ENCODE measurements at regions not wholly inside any gene's neighbourhood (a gene's known extent, or its start where the extent isn't known, plus 50 kb on each side); places are given as distances from the start of the nearest gene placed in this dataset.

DNA sequence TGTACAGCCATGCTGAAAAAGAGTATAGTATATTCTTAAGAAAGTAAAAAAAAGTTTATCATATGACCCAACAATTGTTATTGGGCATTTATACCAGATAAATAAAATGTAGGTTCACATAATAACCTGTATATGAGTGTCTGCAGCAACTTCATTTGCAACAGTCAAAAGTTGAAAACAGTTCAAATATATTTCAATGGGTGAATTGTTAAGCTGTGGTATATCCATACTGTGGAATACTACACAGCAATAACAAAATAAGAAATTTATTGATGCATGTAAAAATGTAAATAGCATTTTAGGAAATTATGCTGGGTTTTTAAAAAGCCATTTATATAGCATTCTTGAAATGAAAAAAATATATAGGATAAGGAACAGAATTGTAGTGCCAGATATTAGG is 1420.1 kb upstream of the ACO1 start:
- ATAC-seq (no peak), DNase-seq (no peak)
- Histone ChIP-seq H3K27me3 (ENCODE audit: control insufficient read depth in 2 of 2, insufficient read depth in 2 of 2, low read length in 2 of 2) (no peaks in the 10 kb centered on the region), H3K9me3 (ENCODE audit: control insufficient read depth in 2 of 3, low read length in 3 of 3) (no peaks in the 10 kb centered on the region), H3K4me3 (ENCODE audit: low read length) (no peak overlapping the region), H3K4me1 (ENCODE audit: control insufficient read depth in 2 of 2, insufficient read depth in 2 of 2, low read length in 2 of 2) (no peaks in the 10 kb centered on the region), H3K27ac (ENCODE audit: low read depth, low read length) (no peak overlapping the region), H3K36me3 (ENCODE audit: control insufficient read depth in 2 of 3, insufficient read depth in 3 of 3, low read length in 3 of 3) (no peaks in the 10 kb centered on the region)
- CTCF ChIA-PET, result no interaction called here
- Mint-ChIP-seq H3K27ac (no peak overlapping the region), H3K27me3 (peaks cover 0 to 13% (median 5%) of the 10 kb centered on the region in 5 donors), H3K4me3 (no peak overlapping the region), H3K36me3 (peaks cover 0 to 3% (median 0%) of the 10 kb centered on the region in 5 donors), H3K4me1 (no peaks in the 10 kb centered on the region), H3K9me3 (peaks cover 0 to 15% (median 0%) of the 10 kb centered on the region in 11 donors)
- intact Hi-C loops (cut with micrococcal nuclease), result no loop called here
- POLR2A ChIA-PET, result no interaction called here

GRCh38 chr9:30967476-30967875 is 1417.0 kb upstream of the ACO1 start:
- Mint-ChIP-seq H3K27ac (no peak overlapping the region), H3K9me3 (peaks cover 0 to 15% (median 0%) of the 10 kb centered on the region in 11 donors), H3K4me1 (no peaks in the 10 kb centered on the region), H3K36me3 (peaks cover 0 to 3% (median 0%) of the 10 kb centered on the region in 5 donors), H3K27me3 (peaks cover 0 to 13% (median 5%) of the 10 kb centered on the region in 5 donors), H3K4me3 (no peak overlapping the region)
- H3K9me3 ChIP-seq (ENCODE audit: control insufficient read depth in 2 of 3, low read length in 3 of 3), result no peaks in the 10 kb centered on the region
- H3K4me3 ChIP-seq (ENCODE audit: low read length), result no peak overlapping the region
- ChIA-PET POLR2A (no interaction called here), CTCF (no interaction called here)
- no peak overlapping the region for H3K27ac ChIP-seq (ENCODE audit: low read depth, low read length)
- H3K4me1 ChIP-seq (ENCODE audit: control insufficient read depth in 2 of 2, insufficient read depth in 2 of 2, low read length in 2 of 2), result no peaks in the 10 kb centered on the region
- no peaks in the 10 kb centered on the region for H3K27me3 ChIP-seq (ENCODE audit: control insufficient read depth in 2 of 2, insufficient read depth in 2 of 2, low read length in 2 of 2)
- H3K36me3 ChIP-seq (ENCODE audit: control insufficient read depth in 2 of 3, insufficient read depth in 3 of 3, low read length in 3 of 3), result no peaks in the 10 kb centered on the region
- ATAC-seq (no peak), DNase-seq (no peak)
- intact Hi-C loops (cut with micrococcal nuclease), result no loop called here

DNA sequence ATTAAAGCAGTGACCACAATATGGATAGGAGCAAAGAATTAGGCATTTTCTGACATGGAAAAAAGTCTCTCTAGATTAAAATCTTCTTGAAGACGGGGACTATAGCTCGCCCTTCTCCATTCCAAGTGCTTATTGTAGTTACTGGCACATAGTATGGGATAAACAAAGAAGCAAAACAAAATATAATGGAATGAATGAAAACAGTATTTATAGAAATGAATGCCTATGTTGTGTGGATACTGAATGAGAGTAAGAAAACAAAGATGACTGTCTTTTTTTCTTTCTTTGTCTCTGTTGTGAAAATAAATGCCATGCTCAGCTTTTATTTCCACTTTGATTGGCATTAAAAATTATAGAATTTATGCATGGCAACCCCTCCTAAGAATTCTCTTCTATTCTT is 1414.3 kb upstream of the ACO1 start:
- no peaks in the 10 kb centered on the region for H3K9me3 Mint-ChIP-seq
- no peaks in the 10 kb centered on the region for H3K27me3 ChIP-seq (ENCODE audit: control insufficient read depth in 2 of 2, insufficient read depth in 2 of 2, low read length in 2 of 2)
- H3K36me3 Mint-ChIP-seq, result no peaks in the 10 kb centered on the region

GRCh38 chr9:30970812-30971211 is 1413.6 kb upstream of the ACO1 start:
- no peak for DNase-seq
- Histone ChIP-seq H3K4me1 (ENCODE audit: control insufficient read depth in 2 of 2, insufficient read depth in 2 of 2, low read length in 2 of 2) (no peaks in the 10 kb centered on the region), H3K9me3 (ENCODE audit: control insufficient read depth in 2 of 3, low read length in 3 of 3) (no peaks in the 10 kb centered on the region), H3K36me3 (ENCODE audit: control insufficient read depth in 2 of 3, insufficient read depth in 3 of 3, low read length in 3 of 3) (no peaks in the 10 kb centered on the region), H3K4me3 (ENCODE audit: low read length) (no peak overlapping the region), H3K27ac (ENCODE audit: low read depth, low read length) (no peak overlapping the region), H3K27me3 (ENCODE audit: control insufficient read depth in 2 of 2, insufficient read depth in 2 of 2, low read length in 2 of 2) (no peaks in the 10 kb centered on the region)
- ChIA-PET POLR2A (no interaction called here), CTCF (no interaction called here)
- Mint-ChIP-seq H3K4me3 (no peak overlapping the region), H3K36me3 (no peaks in the 10 kb centered on the region), H3K4me1 (no peaks in the 10 kb centered on the region), H3K27ac (no peak overlapping the region), H3K9me3 (no peaks in the 10 kb centered on the region), H3K27me3 (peaks cover 0 to 22% (median 8%) of the 10 kb centered on the region in 5 donors)
- intact Hi-C loops (cut with micrococcal nuclease), result no loop called here
- ATAC-seq, result no peak

More for the DNA sequence above, 1414.3 kb upstream of the ACO1 start:
- H3K27ac ChIP-seq (ENCODE audit: low read depth, low read length), result no peak overlapping the region
- DNase-seq (no peak), ATAC-seq (no peak)
- no peaks in the 10 kb centered on the region for H3K9me3 ChIP-seq (ENCODE audit: control insufficient read depth in 2 of 3, low read length in 3 of 3)
- no peaks in the 10 kb centered on the region for H3K4me1 ChIP-seq (ENCODE audit: control insufficient read depth in 2 of 2, insufficient read depth in 2 of 2, low read length in 2 of 2)
- Mint-ChIP-seq H3K4me1 (no peaks in the 10 kb centered on the region), H3K4me3 (no peak overlapping the region), H3K27me3 (peaks cover 0 to 22% (median 5%) of the 10 kb centered on the region in 5 donors), H3K27ac (no peak overlapping the region)
- intact Hi-C loops (cut with micrococcal nuclease), result no loop called here
- POLR2A ChIA-PET, result no interaction called here
- H3K36me3 ChIP-seq (ENCODE audit: control insufficient read depth in 2 of 3, insufficient read depth in 3 of 3, low read length in 3 of 3), result no peaks in the 10 kb centered on the region
- CTCF ChIA-PET, result no interaction called here
- H3K4me3 ChIP-seq (ENCODE audit: low read length), result no peak overlapping the region

DNA sequence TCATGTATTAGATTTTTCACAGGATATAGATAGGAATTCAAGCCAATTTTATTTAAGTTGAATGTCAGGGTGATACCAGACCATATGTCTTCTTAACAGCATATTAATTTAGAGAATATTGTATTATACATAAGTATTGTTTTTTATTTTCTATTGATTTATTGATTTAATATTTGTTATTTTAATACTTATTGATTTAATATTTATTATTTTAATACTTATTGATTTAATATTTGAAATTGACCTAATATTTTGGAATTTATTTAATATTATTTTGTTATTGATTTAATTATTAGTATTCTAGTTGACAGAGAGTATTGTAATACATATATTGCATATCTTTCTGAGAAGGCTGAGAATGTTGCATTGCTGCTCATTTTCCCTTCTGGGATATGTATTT is 1411.8 kb upstream of the ACO1 start:
- DNase-seq (no peak), ATAC-seq (no peak)
- Mint-ChIP-seq H3K36me3 (no peaks in the 10 kb centered on the region), H3K27me3 (peaks cover 0 to 17% (median 5%) of the 10 kb centered on the region in 5 donors), H3K27ac (no peak overlapping the region), H3K4me1 (no peaks in the 10 kb centered on the region), H3K9me3 (peaks cover 0 to 2% (median 0%) of the 10 kb centered on the region in 11 donors), H3K4me3 (no peak overlapping the region)
- Histone ChIP-seq H3K27me3 (ENCODE audit: control insufficient read depth in 2 of 2, insufficient read depth in 2 of 2, low read length in 2 of 2) (no peaks in the 10 kb centered on the region), H3K36me3 (ENCODE audit: control insufficient read depth in 2 of 3, insufficient read depth in 3 of 3, low read length in 3 of 3) (no peaks in the 10 kb centered on the region), H3K27ac (ENCODE audit: low read depth, low read length) (no peak overlapping the region), H3K9me3 (ENCODE audit: control insufficient read depth in 2 of 3, low read length in 3 of 3) (no peaks in the 10 kb centered on the region), H3K4me3 (ENCODE audit: low read length) (no peak overlapping the region), H3K4me1 (ENCODE audit: control insufficient read depth in 2 of 2, insufficient read depth in 2 of 2, low read length in 2 of 2) (no peaks in the 10 kb centered on the region)
- intact Hi-C loops (cut with micrococcal nuclease), result no loop called here
- POLR2A ChIA-PET, result no interaction called here
- CTCF ChIA-PET, result no interaction called here

GRCh38 chr9:30977965-30978364 is 1406.5 kb upstream of the ACO1 start:
- no peak overlapping the region for H3K4me3 Mint-ChIP-seq
- no peaks in the 10 kb centered on the region for H3K36me3 ChIP-seq (ENCODE audit: control insufficient read depth in 2 of 3, insufficient read depth in 3 of 3, low read length in 3 of 3)
- no peak overlapping the region for H3K27ac Mint-ChIP-seq
- DNase-seq (no peak), ATAC-seq (no peak)
- intact Hi-C loops (cut with micrococcal nuclease), result no loop called here
- no peak overlapping the region for H3K4me3 ChIP-seq (ENCODE audit: low read length)
- H3K9me3 ChIP-seq (ENCODE audit: control insufficient read depth in 2 of 3, low read length in 3 of 3), result no peaks in the 10 kb centered on the region
- no peaks in the 10 kb centered on the region for H3K4me1 Mint-ChIP-seq
- ChIA-PET CTCF (no interaction called here), POLR2A (no interaction called here)
- H3K27ac ChIP-seq (ENCODE audit: low read depth, low read length), result no peak overlapping the region
- no peaks in the 10 kb centered on the region for H3K27me3 ChIP-seq (ENCODE audit: control insufficient read depth in 2 of 2, insufficient read depth in 2 of 2, low read length in 2 of 2)
- H3K9me3 Mint-ChIP-seq, result peaks cover 0 to 8% (median 4%) of the 10 kb centered on the region in 11 donors
- peaks cover 0 to 19% (median 13%) of the 10 kb centered on the region in 5 donors for H3K27me3 Mint-ChIP-seq
- H3K36me3 Mint-ChIP-seq, result no peaks in the 10 kb centered on the region
- no peaks in the 10 kb centered on the region for H3K4me1 ChIP-seq (ENCODE audit: control insufficient read depth in 2 of 2, insufficient read depth in 2 of 2, low read length in 2 of 2)

DNA sequence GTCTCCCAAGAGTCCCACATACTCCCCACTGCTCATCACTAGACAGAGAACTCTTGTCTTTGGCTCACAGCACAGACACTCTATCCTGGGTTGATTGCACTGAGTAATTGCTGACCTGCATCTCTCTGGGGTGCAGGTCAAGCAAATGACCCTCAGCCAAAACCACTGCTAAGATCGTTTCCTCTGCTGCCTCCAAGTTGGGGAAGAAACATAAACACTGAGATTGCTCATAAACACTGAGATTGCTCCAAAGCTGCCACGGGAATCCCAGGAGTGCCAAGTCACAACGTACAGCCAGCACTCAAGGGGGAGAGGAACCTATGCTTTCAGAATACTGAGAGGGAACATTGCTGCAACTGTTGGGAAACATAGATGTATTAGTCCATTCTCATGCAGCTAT is 1402.1 kb upstream of the ACO1 start:
- intact Hi-C loops (cut with micrococcal nuclease), result no loop called here
- H3K4me3 Mint-ChIP-seq, result no peak overlapping the region
- H3K36me3 ChIP-seq (ENCODE audit: control insufficient read depth in 2 of 3, insufficient read depth in 3 of 3, low read length in 3 of 3), result no peaks in the 10 kb centered on the region
- H3K9me3 ChIP-seq (ENCODE audit: control insufficient read depth in 2 of 3, low read length in 3 of 3), result no peaks in the 10 kb centered on the region
- H3K4me3 ChIP-seq (ENCODE audit: low read length), result no peak overlapping the region
- no peak overlapping the region for H3K27ac ChIP-seq (ENCODE audit: low read depth, low read length)
- DNase-seq (no peak), ATAC-seq (no peak)
- H3K27me3 ChIP-seq (ENCODE audit: control insufficient read depth in 2 of 2, insufficient read depth in 2 of 2, low read length in 2 of 2), result no peaks in the 10 kb centered on the region
- ChIA-PET POLR2A (no interaction called here), CTCF (no interaction called here)
- H3K4me1 ChIP-seq (ENCODE audit: control insufficient read depth in 2 of 2, insufficient read depth in 2 of 2, low read length in 2 of 2), result no peaks in the 10 kb centered on the region
- H3K36me3 Mint-ChIP-seq, result no peaks in the 10 kb centered on the region
- no peaks in the 10 kb centered on the region for H3K4me1 Mint-ChIP-seq
- peaks cover 0 to 13% (median 8%) of the 10 kb centered on the region in 5 donors for H3K27me3 Mint-ChIP-seq
- no peak overlapping the region for H3K27ac Mint-ChIP-seq
- H3K9me3 Mint-ChIP-seq, result peaks cover 0 to 10% (median 4%) of the 10 kb centered on the region in 11 donors
